Cerebellar nuclear complex (tissue), 1 donor: ENCODE measurements at regions not wholly inside any gene's neighbourhood (a gene's known extent, or its start where the extent isn't known, plus 50 kb on each side); places are given as distances from the start of the nearest gene placed in this dataset.

Experiments used
- DNase-seq, 2 experiments: peaks; one replicate each; lab custom pipeline; 2025; lab: John Stamatoyannopoulos, UW

GRCh38 chr13:44022196-44022595 is 142.5 kb downstream of the LACC1 start:
- DNase-seq = no peak

GRCh38 chr13:44024167-44024845 is 144.6 kb downstream of the LACC1 start:
- no peak for DNase-seq

GRCh38 chr13:44024846-44025195 is 145.1 kb downstream of the LACC1 start:
- no peak for DNase-seq

GRCh38 chr13:44026194-44026593 is 146.5 kb downstream of the LACC1 start:
- no peak for DNase-seq

- no peak for DNase-seq
Observed at GRCh38 chr13:44028734-44029133, 149.0 kb downstream of the LACC1 start.

- DNase-seq = no peak
Observed at GRCh38 chr13:44030615-44031014, 150.9 kb downstream of the LACC1 start.

- DNase-seq = no peak
Observed at GRCh38 chr13:44031555-44031954, 151.9 kb downstream of the LACC1 start.

- DNase-seq = no peak
Observed at GRCh38 chr13:44032802-44033201, 153.1 kb downstream of the LACC1 start.

- no peak for DNase-seq
Observed at GRCh38 chr13:44035400-44035799, 155.7 kb downstream of the LACC1 start.

GRCh38 chr13:44040070-44040817 is 160.5 kb downstream of the LACC1 start:
- no peak for DNase-seq

- DNase-seq = no peak
Observed at GRCh38 chr13:44040818-44041100, 161.1 kb downstream of the LACC1 start.

- no peak for DNase-seq
Observed at GRCh38 chr13:44044547-44045179, 165.0 kb downstream of the LACC1 start.

GRCh38 chr13:44045180-44045562 is 165.5 kb downstream of the LACC1 start:
- DNase-seq = peak in 1 of 2 experiments; percentile 31

- no peak for DNase-seq
Observed at GRCh38 chr13:44046428-44046827, 166.7 kb downstream of the LACC1 start.

- DNase-seq = no peak
Observed at GRCh38 chr13:44048326-44048725, 168.6 kb downstream of the LACC1 start.

GRCh38 chr13:44049081-44049945 is 169.6 kb downstream of the LACC1 start:
- DNase-seq = no peak

GRCh38 chr13:44050450-44051063 is 170.9 kb downstream of the LACC1 start:
- peak in 1 of 2 experiments; percentile 25 for DNase-seq

- no peak for DNase-seq
Observed at GRCh38 chr13:44051405-44051804, 171.7 kb downstream of the LACC1 start.

- no peak for DNase-seq
Observed at GRCh38 chr13:44051918-44052675, 172.4 kb downstream of the LACC1 start.

GRCh38 chr13:44052780-44053184 is 173.1 kb downstream of the LACC1 start:
- no peak for DNase-seq

- no peak for DNase-seq
Observed at GRCh38 chr13:44053208-44053607, 173.5 kb downstream of the LACC1 start.
